Neural cell (in vitro differentiated cells): ENCODE measurements at regions not wholly inside any gene's neighbourhood (a gene's known extent, or its start where the extent isn't known, plus 50 kb on each side); places are given as distances from the start of the nearest gene placed in this dataset.

Experiments
- CTCF ChIP-seq: fragments of 450-650 bp; IDR thresholded peaks from 2 replicates; pipeline ENCODE4 v1.5.1; 2014; ENCODE audit warnings: antibody characterized with exemption, mild to moderate bottlenecking, moderate library complexity; ENCODE audit not compliant: poor library complexity, severe bottlenecking
- EP300 ChIP-seq: fragments of 450-650 bp; conservative IDR thresholded peaks from 2 replicates; pipeline ENCODE4 v1.6.1; 2014; ENCODE audit warnings: antibody characterized with exemption, mild to moderate bottlenecking, moderate library complexity; ENCODE audit not compliant: poor library complexity, severe bottlenecking
- EZH2 ChIP-seq: fragments of 200-600, 300-800 bp; shearing (Covaris generic), sonication (generic); IDR thresholded peaks from 2 replicates; pipeline ENCODE4 v1.6.1; 2014; ENCODE audit warnings: antibody characterized with exemption, low read length, borderline replicate concordance, mild to moderate bottlenecking; ENCODE audit not compliant: insufficient read depth, poor library complexity, severe bottlenecking
- MXI1 ChIP-seq: fragments of 450-650 bp; conservative IDR thresholded peaks from 2 replicates; pipeline ENCODE4 v1.6.1; 2014; ENCODE audit warnings: antibody characterized with exemption, mild to moderate bottlenecking; ENCODE audit not compliant: poor library complexity, severe bottlenecking
- POLR2AphosphoS5 ChIP-seq: IDR thresholded peaks from 2 replicates; pipeline ENCODE4 v1.6.1; 2012
- RAD21 ChIP-seq: fragments of 450-650 bp; conservative IDR thresholded peaks from 2 replicates; pipeline ENCODE4 v1.6.1; 2014; ENCODE audit warnings: antibody characterized with exemption, mild to moderate bottlenecking, moderate library complexity
- REST ChIP-seq: IDR thresholded peaks from 2 replicates; pipeline ENCODE4 v1.6.1; 2012; ENCODE audit warnings: borderline replicate concordance
- TAF1 ChIP-seq: IDR thresholded peaks from 2 replicates; pipeline ENCODE4 v1.6.1; 2012; ENCODE audit warnings: low read depth

GRCh38 chr2:149984311-149984710 is 396.7 kb upstream of the MMADHC start:
- TF ChIP-seq CTCF = no peak
- TF ChIP-seq TAF1 = no peak
- no peak for TF ChIP-seq EZH2
- no peak for TF ChIP-seq POLR2AphosphoS5
- no peak for TF ChIP-seq RAD21
- no peak for TF ChIP-seq MXI1
- TF ChIP-seq REST = no peak
- no peak for TF ChIP-seq EP300
